HCT116 (cell line): ENCODE measurements at regions not wholly inside any gene's neighbourhood (a gene's known extent, or its start where the extent isn't known, plus 50 kb on each side); places are given as distances from the start of the nearest gene placed in this dataset.

Experiments used
- ATAC-seq: fragments of 200-7000 bp; cut with Tn5 transposase; 2 replicates; pipeline ENCODE4 v1.9.1; 2020; ENCODE audit warnings: mild to moderate bottlenecking, moderate library complexity
- BruUV-seq: library from RNA; stranded (reverse); fragments of 400-500 nt; replicated peaks from 2 replicates; lab custom pipeline; 2021; lab: Mats Ljungman, UMichigan
- CTCF ChIA-PET: fragments of 300-600 bp; sonication (Branson Sonifier 250); formaldehyde crosslinking; loops from one replicate; lab custom pipeline; 2021; ENCODE audit warnings: antibody characterized with exemption; lab: Charles Lee
- POLR2A ChIA-PET: fragments of 300-600, 350-600 bp; sonication (Branson Sonifier 250); formaldehyde crosslinking; loops from one replicate; lab custom pipeline; 2021; ENCODE audit warnings: antibody characterized with exemption; lab: Charles Lee
- RAD21 ChIA-PET, 2 experiments: fragments of 300-600 bp; sonication (Branson Sonifier 250); formaldehyde crosslinking; loops; one replicate each; lab custom pipeline; 2023; ENCODE audit warnings: low total read pairs in 2 of 2; ENCODE audit not compliant: uncharacterized antibody in 2 of 2, unreplicated experiment in 2 of 2, low non-redundant PET in 1 of 2; lab: Charles Lee
- DNase-seq: peaks from one replicate; pipeline ENCODE4 v3.0.0-alpha.2; 2010; ENCODE audit warnings: low read depth, low spot score
- H2AFZ ChIP-seq: fragments of 200-600 bp; shearing (Covaris generic), sonication (generic); 2 replicates; pipeline ENCODE4 v1.6.1; 2017; ENCODE audit warnings: low read depth, mixed run types, mixed read lengths, antibody characterized with exemption, low read length; ENCODE audit not compliant: poor library complexity, severe bottlenecking
- H3K27ac ChIP-seq: 2 replicates; pipeline ENCODE4 v1.5.1; 2012; ENCODE audit warnings: low read depth, low read length
- H3K27me3 ChIP-seq: fragments of 200-600 bp; sonication (generic); 2 replicates; pipeline ENCODE4 v1.6.1; 2016; ENCODE audit warnings: mixed run types, low read length, mixed read lengths; ENCODE audit not compliant: insufficient read depth
- H3K36me3 ChIP-seq, 2 experiments: fragments of 200-500 bp in 1 of 2; fragments of 200-600 bp in 1 of 2; sonication (Bioruptor generic) in 1 of 2; sonication (generic) in 1 of 2; 2 replicates each; pipeline versions ENCODE4 v1.5.1 to v1.6.1; 2014 to 2016; ENCODE audit warnings: low read length in 2 of 2, inconsistent platforms in 1 of 2, mixed read lengths in 1 of 2, mixed run types in 1 of 2; ENCODE audit not compliant: insufficient read depth in 2 of 2, control insufficient read depth in 1 of 2
- H3K4me1 ChIP-seq, 2 experiments: fragments of 200-600 bp in 1 of 2; sonication (generic) in 1 of 2; 2 replicates each; pipeline versions ENCODE4 v1.5.1 to v1.6.1; 2012 to 2017; ENCODE audit warnings: low read length in 2 of 2, inconsistent platforms in 1 of 2, mild to moderate bottlenecking in 1 of 2, mixed read lengths in 1 of 2, mixed run types in 1 of 2, moderate library complexity in 1 of 2; ENCODE audit not compliant: insufficient read depth in 2 of 2, control insufficient read depth in 1 of 2
- H3K4me2 ChIP-seq: fragments of 200-600 bp; sonication (generic); 2 replicates; pipeline ENCODE4 v1.6.1; 2017; ENCODE audit warnings: mixed run types, low read length, mixed read lengths
- H3K4me3 ChIP-seq, 2 experiments: fragments of 200-600 bp in 1 of 2; sonication (generic) in 1 of 2; replicated peaks in 1 of 2; 2 replicates each; pipeline ENCODE4 v1.5.1; 2011 to 2016; ENCODE audit warnings: low read length in 2 of 2, control low read depth in 1 of 2, low read depth in 1 of 2, mild to moderate bottlenecking in 1 of 2, mixed read lengths in 1 of 2, mixed run types in 1 of 2
- H3K79me2 ChIP-seq: fragments of 200-600 bp; sonication (generic); 2 replicates; pipeline ENCODE4 v1.6.1; 2017; ENCODE audit warnings: mild to moderate bottlenecking, mixed run types, low read length, moderate library complexity, mixed read lengths; ENCODE audit not compliant: insufficient read depth
- H3K9ac ChIP-seq: fragments of 200-600 bp; sonication (generic); 2 replicates; pipeline ENCODE4 v1.6.1; 2016; ENCODE audit warnings: low read length, mixed read lengths
- H3K9me2 ChIP-seq: fragments of 200-600 bp; sonication (generic), shearing (Covaris generic); 2 replicates; pipeline ENCODE4 v1.6.1; 2017; ENCODE audit warnings: mixed run types, mild to moderate bottlenecking, moderate library complexity; ENCODE audit not compliant: insufficient read depth
- H3K9me3 ChIP-seq, 2 experiments: fragments of 200-500 bp in 1 of 2; fragments of 200-600 bp in 1 of 2; sonication (Bioruptor generic) in 1 of 2; sonication (generic) in 1 of 2; 2 replicates each; pipeline ENCODE4 v1.6.1; 2014 to 2017; ENCODE audit warnings: low read length in 2 of 2, mixed read lengths in 2 of 2, inconsistent platforms in 1 of 2, low read depth in 1 of 2, mild to moderate bottlenecking in 1 of 2, mixed run types in 1 of 2, moderate library complexity in 1 of 2; ENCODE audit not compliant: control insufficient read depth in 1 of 2, insufficient read depth in 1 of 2
- H4K20me1 ChIP-seq: fragments of 200-600 bp; sonication (generic), shearing (Covaris generic); 2 replicates; pipeline ENCODE4 v1.6.1; 2017; ENCODE audit warnings: mixed run types, mild to moderate bottlenecking, moderate library complexity; ENCODE audit not compliant: insufficient read depth
- CBX3 ChIP-seq: IDR thresholded peaks from 2 replicates; pipeline ENCODE4 v1.6.1; 2012; ENCODE audit warnings: low read depth
- CEBPB ChIP-seq: IDR thresholded peaks from 2 replicates; pipeline ENCODE4 v1.6.1; 2012; ENCODE audit warnings: low read depth
- EGR1 ChIP-seq: IDR thresholded peaks from 2 replicates; pipeline ENCODE4 v1.6.1; 2012; ENCODE audit warnings: low read depth
- ELF1 ChIP-seq: IDR thresholded peaks from 2 replicates; pipeline ENCODE4 v1.6.1; 2012; ENCODE audit warnings: low read depth, borderline replicate concordance
- EZH2 ChIP-seq: fragments of 200-600 bp; sonication (generic); IDR thresholded peaks from 2 replicates; pipeline ENCODE4 v1.6.1; 2017; ENCODE audit warnings: antibody characterized with exemption, mixed run types
- FOSL1 ChIP-seq: IDR thresholded peaks from 2 replicates; pipeline ENCODE4 v1.6.1; 2012; ENCODE audit warnings: low read depth
- JUND ChIP-seq: IDR thresholded peaks from 2 replicates; pipeline ENCODE4 v1.6.1; 2012
- MAX ChIP-seq: IDR thresholded peaks from 2 replicates; pipeline ENCODE4 v1.6.1; 2012
- POLR2A ChIP-seq: IDR thresholded peaks from 2 replicates; pipeline ENCODE4 v1.7.0; 2011; ENCODE audit warnings: borderline replicate concordance; ENCODE audit not compliant: insufficient read depth, insufficient read length; ENCODE audit errors: extremely low read depth
- POLR2AphosphoS5 ChIP-seq: IDR thresholded peaks from 2 replicates; pipeline ENCODE4 v1.6.1; 2011; ENCODE audit warnings: mild to moderate bottlenecking, low read depth, low read length, moderate library complexity
- RAD21 ChIP-seq: IDR thresholded peaks from 2 replicates; pipeline ENCODE4 v1.6.1; 2012; ENCODE audit warnings: low read depth, mild to moderate bottlenecking
- REST ChIP-seq: IDR thresholded peaks from 2 replicates; pipeline ENCODE4 v1.6.1; 2012; ENCODE audit warnings: low read depth
- SIN3A ChIP-seq: IDR thresholded peaks from 2 replicates; pipeline ENCODE4 v1.6.1; 2012; ENCODE audit warnings: low read depth
- TCF7L2 ChIP-seq: IDR thresholded peaks from 2 replicates; pipeline ENCODE4 v1.7.0; 2011; ENCODE audit warnings: borderline replicate concordance, inconsistent platforms; ENCODE audit not compliant: insufficient read depth, insufficient read length; ENCODE audit errors: extremely low read depth
- YY1 ChIP-seq: IDR thresholded peaks from 2 replicates; pipeline ENCODE4 v1.6.1; 2011; ENCODE audit warnings: low read length, low read depth, moderate library complexity, mild to moderate bottlenecking; ENCODE audit not compliant: insufficient replicate concordance; ENCODE audit errors: extremely low read depth
- ZNF274 ChIP-seq: fragments of 200-500 bp; sonication (Bioruptor generic); IDR thresholded peaks from 2 replicates; pipeline ENCODE4 v1.6.1; 2014; ENCODE audit warnings: mild to moderate bottlenecking, low read depth, low read length, inconsistent platforms
- intact Hi-C: fragments of 100-400 bp; cut with micrococcal nuclease; formaldehyde crosslinking; loops from 2 replicates; pipeline ENCODE4 v1.10.0; 2022
- TF ChIP-seq, protein P1 (sequence below): IDR thresholded peaks from 2 replicates; pipeline ENCODE4 v1.6.1; 2012

DNA sequence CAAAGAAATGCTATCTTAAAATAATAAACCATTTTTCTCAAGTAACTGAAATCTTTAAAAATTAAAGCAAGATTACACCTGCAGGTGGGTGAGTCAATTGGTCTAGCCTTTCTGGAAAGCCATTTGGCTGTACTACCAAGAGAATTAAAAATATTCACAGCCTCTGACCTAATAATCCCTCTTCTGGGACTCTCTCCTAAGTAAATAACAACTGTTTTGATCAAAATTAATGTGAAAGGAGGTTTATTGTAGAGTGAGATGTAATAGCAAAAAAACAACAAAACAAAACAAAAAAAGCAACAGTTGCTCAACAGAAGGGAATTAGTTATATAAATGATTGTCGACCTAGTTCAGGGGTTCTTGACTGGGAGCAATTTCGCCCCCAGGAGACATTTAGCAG lies 89.0 kb downstream of the GEMIN8 start:
- RAD21 ChIA-PET = no interaction called here
- H3K79me2 ChIP-seq = no peaks in the 10 kb centered on the region
- no peaks in the 10 kb centered on the region for H4K20me1 ChIP-seq
- H3K4me1 ChIP-seq = no peaks in the 10 kb centered on the region; a peak in 1 of 4 replicates
- BruUV-seq = no TSS peak
- H3K4me3 ChIP-seq = no peak overlapping the region
- no peaks in the 10 kb centered on the region for H3K27me3 ChIP-seq
- no peak for TF ChIP-seq JUND
- no peak for TF ChIP-seq POLR2A
- no peak for TF ChIP-seq RAD21
- TF ChIP-seq EGR1 = no peak
- no peak for TF ChIP-seq YY1
- TF ChIP-seq CEBPB = no peak
- no peak for TF ChIP-seq ELF1
- TF ChIP-seq, protein P1, sequence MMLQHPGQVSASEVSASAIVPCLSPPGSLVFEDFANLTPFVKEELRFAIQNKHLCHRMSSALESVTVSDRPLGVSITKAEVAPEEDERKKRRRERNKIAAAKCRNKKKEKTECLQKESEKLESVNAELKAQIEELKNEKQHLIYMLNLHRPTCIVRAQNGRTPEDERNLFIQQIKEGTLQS = no peak
- no peak for TF ChIP-seq CBX3
- no peak for TF ChIP-seq FOSL1
- no peak for TF ChIP-seq MAX
- TF ChIP-seq EZH2 = no peak
- TF ChIP-seq POLR2AphosphoS5 = no peak
- TF ChIP-seq TCF7L2 = no peak
- TF ChIP-seq SIN3A = no peak
- no peak for TF ChIP-seq REST
- TF ChIP-seq ZNF274 = no peak
- H3K9me2 ChIP-seq = no peaks in the 10 kb centered on the region
- DNase-seq (no peak), ATAC-seq (no peak)
- CTCF ChIA-PET = interaction anchor here (0.7 kb wide), 1 partner anchor 290 kb away, joined by 3 read pairs; no protein-coding TSS in a partner anchor
- H3K9me3 ChIP-seq = no peaks in the 10 kb centered on the region
- POLR2A ChIA-PET = no interaction called here
- no peak overlapping the region for H2AFZ ChIP-seq
- no peak overlapping the region for H3K4me2 ChIP-seq
- H3K9ac ChIP-seq = no peak overlapping the region
- H3K36me3 ChIP-seq = no peaks in the 10 kb centered on the region
- intact Hi-C loops = no loop called here
- no peak overlapping the region for H3K27ac ChIP-seq
